PFSK-1 (cell line): ENCODE measurements at regions not wholly inside any gene's neighbourhood (a gene's known extent, or its start where the extent isn't known, plus 50 kb on each side); places are given as distances from the start of the nearest gene placed in this dataset.

Experiments
- FOXP2 ChIP-seq: optimal IDR thresholded peaks from 2 replicates; pipeline ENCODE3; 2011; ENCODE audit warnings: borderline replicate concordance, control low read depth, inconsistent platforms; ENCODE audit not compliant: insufficient read depth; ENCODE audit errors: extremely low read length, extremely low read depth
- POLR2AphosphoS5 ChIP-seq: IDR thresholded peaks from 2 replicates; pipeline ENCODE4 v1.6.1; 2012; ENCODE audit warnings: low read depth, mild to moderate bottlenecking, control low read depth, low read length, moderate library complexity
- SIN3A ChIP-seq: IDR thresholded peaks from 2 replicates; pipeline ENCODE4 v1.6.1; 2012; ENCODE audit warnings: mild to moderate bottlenecking, low read length, moderate library complexity, borderline replicate concordance; ENCODE audit not compliant: insufficient read depth
- TAF1 ChIP-seq: IDR thresholded peaks from 2 replicates; pipeline ENCODE4 v1.6.1; 2012; ENCODE audit warnings: low read length, control low read depth, borderline replicate concordance; ENCODE audit not compliant: insufficient read depth
- TF ChIP-seq, protein P1 (sequence below), 2 experiments: IDR thresholded peaks; 2 replicates each; pipeline versions ENCODE4 v1.6.1 to v1.8.0; 2011 to 2012; ENCODE audit warnings: low read depth in 2 of 2, low read length in 2 of 2, control low read depth in 1 of 2, inconsistent platforms in 1 of 2, mild to moderate bottlenecking in 1 of 2, moderate library complexity in 1 of 2; ENCODE audit not compliant: insufficient read depth in 1 of 2

DNA sequence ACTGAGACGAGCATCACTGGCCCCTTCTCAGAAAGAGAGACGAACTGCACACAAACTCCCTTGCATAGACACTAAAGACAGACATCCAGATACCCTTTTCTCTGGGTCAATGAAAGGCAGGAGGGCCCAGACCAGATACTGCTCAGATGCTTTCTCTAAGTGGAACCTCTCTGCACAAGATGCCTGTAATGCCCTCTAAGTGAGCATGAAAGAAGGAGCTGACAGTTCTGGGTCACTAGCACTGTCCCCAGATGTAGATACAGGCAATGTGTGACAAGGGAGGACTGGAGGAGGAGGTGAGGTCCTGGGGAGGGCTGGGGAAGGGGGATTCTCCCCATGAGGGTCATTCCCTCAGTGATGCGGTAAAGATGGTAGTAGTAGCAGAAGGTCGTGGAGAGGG lies 501.0 kb upstream of the CDH11 start:
- no peak for TF ChIP-seq POLR2AphosphoS5

DNA sequence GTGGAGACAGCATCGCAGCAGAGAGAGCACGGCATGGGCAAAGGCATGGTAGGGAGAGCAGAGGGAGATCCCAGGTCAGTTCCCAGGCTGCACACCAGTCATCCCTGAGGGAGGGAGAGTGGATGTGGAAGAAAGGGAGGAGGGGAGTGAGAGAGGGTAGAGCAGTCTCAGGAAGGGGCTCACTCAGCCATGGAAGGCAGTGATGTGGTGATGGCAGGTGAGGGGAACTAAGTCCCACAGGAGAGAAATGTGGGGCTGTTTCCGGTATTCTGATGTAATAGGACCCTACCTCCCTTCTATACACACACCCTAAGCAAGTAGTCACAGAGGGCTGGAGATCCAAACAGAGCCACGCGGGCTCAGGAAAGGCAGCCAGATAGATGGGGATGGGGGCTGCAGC lies 500.3 kb upstream of the CDH11 start:
- TF ChIP-seq FOXP2 (no peak), SIN3A (no peak), POLR2AphosphoS5 (no peak)
- TF ChIP-seq, protein P1, sequence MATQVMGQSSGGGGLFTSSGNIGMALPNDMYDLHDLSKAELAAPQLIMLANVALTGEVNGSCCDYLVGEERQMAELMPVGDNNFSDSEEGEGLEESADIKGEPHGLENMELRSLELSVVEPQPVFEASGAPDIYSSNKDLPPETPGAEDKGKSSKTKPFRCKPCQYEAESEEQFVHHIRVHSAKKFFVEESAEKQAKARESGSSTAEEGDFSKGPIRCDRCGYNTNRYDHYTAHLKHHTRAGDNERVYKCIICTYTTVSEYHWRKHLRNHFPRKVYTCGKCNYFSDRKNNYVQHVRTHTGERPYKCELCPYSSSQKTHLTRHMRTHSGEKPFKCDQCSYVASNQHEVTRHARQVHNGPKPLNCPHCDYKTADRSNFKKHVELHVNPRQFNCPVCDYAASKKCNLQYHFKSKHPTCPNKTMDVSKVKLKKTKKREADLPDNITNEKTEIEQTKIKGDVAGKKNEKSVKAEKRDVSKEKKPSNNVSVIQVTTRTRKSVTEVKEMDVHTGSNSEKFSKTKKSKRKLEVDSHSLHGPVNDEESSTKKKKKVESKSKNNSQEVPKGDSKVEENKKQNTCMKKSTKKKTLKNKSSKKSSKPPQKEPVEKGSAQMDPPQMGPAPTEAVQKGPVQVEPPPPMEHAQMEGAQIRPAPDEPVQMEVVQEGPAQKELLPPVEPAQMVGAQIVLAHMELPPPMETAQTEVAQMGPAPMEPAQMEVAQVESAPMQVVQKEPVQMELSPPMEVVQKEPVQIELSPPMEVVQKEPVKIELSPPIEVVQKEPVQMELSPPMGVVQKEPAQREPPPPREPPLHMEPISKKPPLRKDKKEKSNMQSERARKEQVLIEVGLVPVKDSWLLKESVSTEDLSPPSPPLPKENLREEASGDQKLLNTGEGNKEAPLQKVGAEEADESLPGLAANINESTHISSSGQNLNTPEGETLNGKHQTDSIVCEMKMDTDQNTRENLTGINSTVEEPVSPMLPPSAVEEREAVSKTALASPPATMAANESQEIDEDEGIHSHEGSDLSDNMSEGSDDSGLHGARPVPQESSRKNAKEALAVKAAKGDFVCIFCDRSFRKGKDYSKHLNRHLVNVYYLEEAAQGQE (IDR thresholded peaks at IDR 0.05; ENCODE audit: insufficient read depth in 1 of 2, low read depth in 2 of 2, low read length in 2 of 2): no peak

DNA sequence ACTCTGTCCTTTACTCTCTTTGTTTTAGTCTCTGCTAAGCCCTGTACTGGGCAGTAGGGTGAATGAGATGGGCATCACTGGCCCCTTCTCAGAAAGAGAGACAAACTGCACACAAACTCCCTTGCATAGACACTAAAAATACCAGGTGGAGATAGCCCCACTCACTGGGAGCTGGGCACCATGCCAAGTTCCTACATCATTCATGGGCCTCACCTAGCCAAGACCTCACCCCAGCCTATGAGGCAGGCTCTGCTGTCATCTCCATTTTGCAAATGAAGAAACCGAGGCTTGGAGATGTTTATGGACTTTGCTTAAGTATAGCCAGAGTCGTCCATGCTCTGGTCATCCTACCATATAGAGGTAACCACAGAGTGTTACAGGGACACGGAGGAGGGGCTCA lies 499.8 kb upstream of the CDH11 start:
- TF ChIP-seq TAF1 (no peak), FOXP2 (no peak), SIN3A (no peak), POLR2AphosphoS5 (no peak)
- TF ChIP-seq, protein P1 (IDR thresholded peaks at IDR 0.05; ENCODE audit: insufficient read depth in 1 of 2, low read depth in 2 of 2, low read length in 2 of 2): no peak

DNA sequence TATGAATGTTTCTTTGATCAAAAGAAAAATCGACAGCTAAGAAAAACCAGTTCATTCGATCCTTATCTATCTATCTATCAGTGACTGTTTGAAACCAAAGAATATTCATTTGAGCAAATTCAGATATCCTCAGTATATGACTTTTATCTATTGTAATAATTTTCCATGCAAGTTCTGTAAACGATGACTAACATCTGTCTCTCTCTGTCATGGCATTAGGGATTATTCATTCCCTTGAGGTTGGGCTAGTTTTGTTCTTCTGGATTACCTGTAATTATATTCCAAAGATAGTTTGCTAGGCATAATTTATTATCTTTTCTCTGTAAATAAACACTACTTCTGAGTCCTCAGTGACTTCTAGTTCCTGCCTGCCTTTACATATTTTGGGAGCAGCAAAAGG lies 497.7 kb upstream of the CDH11 start:
- TF ChIP-seq, protein P1 (IDR thresholded peaks at IDR 0.05; ENCODE audit: insufficient read depth in 1 of 2, low read depth in 2 of 2, low read length in 2 of 2): no peak
- TF ChIP-seq FOXP2: no peak
- no peak for TF ChIP-seq SIN3A
- TF ChIP-seq TAF1: no peak
- no peak for TF ChIP-seq POLR2AphosphoS5

DNA sequence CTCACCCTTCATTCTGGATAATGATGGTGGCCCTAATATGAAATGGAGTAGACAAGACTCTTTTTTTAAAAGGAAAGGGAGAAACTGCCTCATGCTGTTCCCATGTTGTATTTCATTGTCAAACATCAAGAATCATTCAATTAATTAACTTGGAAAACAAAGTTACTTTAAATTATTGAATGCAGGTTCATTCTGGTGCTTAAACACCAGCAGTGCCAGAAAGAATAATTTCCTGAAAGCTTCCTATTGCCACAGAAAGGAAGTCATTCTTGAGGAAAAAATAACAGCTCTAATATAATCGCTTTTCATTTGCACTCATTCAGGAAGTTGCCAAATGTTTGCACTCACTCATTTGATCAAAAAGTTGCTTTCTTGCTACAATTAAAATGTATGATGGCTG lies 497.1 kb upstream of the CDH11 start:
- TF ChIP-seq, protein P1 (IDR thresholded peaks at IDR 0.05; ENCODE audit: insufficient read depth in 1 of 2, low read depth in 2 of 2, low read length in 2 of 2): no peak
- TF ChIP-seq POLR2AphosphoS5: no peak
- TF ChIP-seq FOXP2: no peak
- no peak for TF ChIP-seq TAF1
- no peak for TF ChIP-seq SIN3A

DNA sequence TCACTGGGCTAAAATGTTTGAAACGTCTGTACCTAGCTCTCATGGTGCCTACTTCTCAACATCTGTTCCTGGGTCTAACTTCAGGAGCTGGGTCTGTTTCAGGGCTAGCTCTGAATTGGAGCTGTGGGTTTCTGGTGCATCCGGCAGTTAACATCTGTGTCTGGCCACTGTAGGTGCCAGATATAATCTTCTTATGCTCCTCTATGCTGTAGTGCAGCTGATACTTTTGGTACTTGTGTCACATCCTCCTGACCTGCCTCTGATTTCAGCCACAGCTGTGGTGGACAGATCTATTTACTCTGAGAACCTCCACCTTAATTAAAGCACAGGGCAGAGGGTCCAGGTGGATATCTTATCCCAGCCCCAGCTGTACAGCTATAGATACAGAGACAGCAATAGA lies 496.5 kb upstream of the CDH11 start:
- TF ChIP-seq TAF1: no peak
- TF ChIP-seq, protein P1 (IDR thresholded peaks at IDR 0.05; ENCODE audit: insufficient read depth in 1 of 2, low read depth in 2 of 2, low read length in 2 of 2): peak in 1 of 2 experiments; percentile 58; a peak in 1 of 4 replicates
